Tibial nerve (tissue), 4 donors: ENCODE measurements at regions not wholly inside any gene's neighbourhood (a gene's known extent, or its start where the extent isn't known, plus 50 kb on each side); places are given as distances from the start of the nearest gene placed in this dataset.

ENCODE experiments used
- CTCF ChIP-seq, 5 experiments: fragments of 200-600 bp in 3 of 5; fragments of 450-650 bp in 2 of 5; sonication (generic) in 3 of 5; IDR thresholded peaks; one replicate each; pipeline ENCODE4 v1.5.1; 2016 to 2019; ENCODE audit warnings: antibody characterized with exemption in 5 of 5, mild to moderate bottlenecking in 3 of 5, moderate library complexity in 2 of 5
- EP300 ChIP-seq, 2 donors: sonication (generic); formaldehyde crosslinking; IDR thresholded peaks; one replicate each; pipeline ENCODE4 v1.6.1; 2017; ENCODE audit warnings: antibody characterized with exemption in 2 of 2, mild to moderate bottlenecking in 1 of 2
- POLR2A ChIP-seq, 2 donors: fragments of 450-650 bp; IDR thresholded peaks; one replicate each; pipeline ENCODE4 v1.6.1; 2017; ENCODE audit warnings: antibody characterized with exemption in 2 of 2, mild to moderate bottlenecking in 2 of 2, moderate library complexity in 2 of 2

DNA sequence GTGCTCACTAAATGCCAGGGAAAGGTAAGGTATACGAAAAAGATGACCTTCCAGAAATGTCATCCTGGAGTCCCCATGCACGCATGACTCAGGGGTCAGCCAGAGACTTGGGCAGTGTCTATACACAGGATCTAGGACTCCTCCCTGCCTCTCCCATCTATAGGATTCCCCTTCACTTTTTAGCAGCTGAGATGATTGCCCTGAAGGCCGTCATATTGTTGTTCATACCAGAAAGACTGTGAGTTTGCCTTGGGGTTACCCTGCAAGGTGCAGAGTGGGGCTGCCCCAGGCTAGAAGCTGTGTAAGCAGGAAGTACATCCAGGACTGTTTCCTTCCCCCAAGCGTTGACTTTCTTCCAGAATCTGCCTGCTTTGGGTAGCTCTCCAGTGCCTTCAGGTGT is 55.1 kb upstream of the MAMLD1 start:
- TF ChIP-seq CTCF (IDR thresholded peaks at IDR 0.05) (no peak), POLR2A (IDR thresholded peaks at IDR 0.05) (no peak), EP300 (IDR thresholded peaks at IDR 0.05) (no peak)
